DMS53 treated with DMSO at 0.1 percent for 48 hours (cell line): ENCODE measurements at regions not wholly inside any gene's neighbourhood (a gene's known extent, or its start where the extent isn't known, plus 50 kb on each side); places are given as distances from the start of the nearest gene placed in this dataset.

ENCODE experiments used
- DNase-seq: peaks from one replicate; lab custom pipeline; 2025; ENCODE audit not compliant: unreplicated experiment; lab: John Stamatoyannopoulos, UW

- DNase-seq, result no peak
Observed at GRCh38 chr12:64998371-64999147, 122.5 kb downstream of the WIF1 start.

- DNase-seq, result no peak
Observed at GRCh38 chr12:64999148-64999425, 122.0 kb downstream of the WIF1 start.
